ENCODE measurements at regions not wholly inside any gene's neighbourhood (a gene's known extent, or its start where the extent isn't known, plus 50 kb on each side); places are given as distances from the start of the nearest gene placed in this dataset.

- no peak for ATAC-seq
- Histone ChIP-seq H3K4me3 (ENCODE audit: low read length) (no peak overlapping the region), H3K9me3 (ENCODE audit: control insufficient read depth, insufficient read depth, low read length) (no peaks in the 10 kb centered on the region), H3K27me3 (ENCODE audit: control insufficient read depth, insufficient read depth, low read length) (no peaks in the 10 kb centered on the region), H3K4me1 (ENCODE audit: control insufficient read depth, insufficient read depth, low read length) (no peaks in the 10 kb centered on the region), H3K27ac (ENCODE audit: low read length) (no peak overlapping the region), H3K36me3 (ENCODE audit: control insufficient read depth, insufficient read depth, low read length) (no peaks in the 10 kb centered on the region)
- intact Hi-C loops (cut with micrococcal nuclease), result no loop called here
- H3K9me3 Mint-ChIP-seq, result peaks cover 0 to 2% of the 10 kb centered on the region in 2 donors
- no peak for TF ChIP-seq CTCF (IDR thresholded peaks at IDR 0.05)
- no peak overlapping the region for H3K27ac Mint-ChIP-seq
- WGBS (ENCODE audit: insufficient coverage), result 58% methylated on average over 14 of the region's 14 CpGs
- H3K27me3 Mint-ChIP-seq (ENCODE audit: low read depth in 2 of 2), result no peaks in the 10 kb centered on the region
- H3K4me1 Mint-ChIP-seq, result no peaks in the 10 kb centered on the region
- H3K4me3 Mint-ChIP-seq, result no peak overlapping the region
- DNase-seq, result no peak
- H3K36me3 Mint-ChIP-seq, result no peaks in the 10 kb centered on the region
Observed at GRCh38 chr7:98705626-98706025, 88.5 kb downstream of the NPTX2 start.

DNA sequence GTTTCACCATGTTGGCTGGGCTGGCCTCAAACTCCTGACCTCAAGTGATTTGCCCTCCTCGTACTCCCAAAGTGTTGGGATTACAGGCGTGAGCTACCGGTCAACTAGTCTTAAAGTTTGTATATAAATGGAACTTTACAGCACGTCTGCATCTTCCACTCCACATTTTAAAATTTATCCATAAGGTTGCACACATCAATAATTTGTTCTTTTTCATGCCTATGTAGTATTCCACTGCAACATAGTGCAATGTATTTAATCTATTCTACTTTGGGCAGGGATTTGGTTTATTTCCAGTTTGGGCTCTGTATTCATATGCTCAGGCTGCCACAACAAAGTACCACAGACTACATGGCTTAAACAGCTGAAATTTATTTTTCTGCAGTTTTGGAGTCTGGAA, 90.0 kb downstream of the NPTX2 start:
- Mint-ChIP-seq H3K9me3 (peaks cover 0 to 2% of the 10 kb centered on the region in 2 donors), H3K27ac (no peak overlapping the region), H3K27me3 (ENCODE audit: low read depth in 2 of 2) (no peaks in the 10 kb centered on the region), H3K36me3 (no peaks in the 10 kb centered on the region), H3K4me1 (no peaks in the 10 kb centered on the region), H3K4me3 (no peak overlapping the region)
- intact Hi-C loops (cut with micrococcal nuclease), result no loop called here
- no peaks in the 10 kb centered on the region for H3K9me3 ChIP-seq (ENCODE audit: control insufficient read depth, insufficient read depth, low read length)
- no peaks in the 10 kb centered on the region for H3K4me1 ChIP-seq (ENCODE audit: control insufficient read depth, insufficient read depth, low read length)
- 63% methylated on average over 1 of the region's 4 CpGs for WGBS (ENCODE audit: insufficient coverage)
- DNase-seq (no peak), ATAC-seq (no peak)
- no peaks in the 10 kb centered on the region for H3K36me3 ChIP-seq (ENCODE audit: control insufficient read depth, insufficient read depth, low read length)
- H3K27ac ChIP-seq (ENCODE audit: low read length), result no peak overlapping the region
- H3K27me3 ChIP-seq (ENCODE audit: control insufficient read depth, insufficient read depth, low read length), result no peaks in the 10 kb centered on the region
- no peak overlapping the region for H3K4me3 ChIP-seq (ENCODE audit: low read length)
- no peak for TF ChIP-seq CTCF (IDR thresholded peaks at IDR 0.05)

GRCh38 chr7:98711945-98712344, 94.9 kb downstream of the NPTX2 start:
- no peak overlapping the region for H3K27ac ChIP-seq (ENCODE audit: low read length)
- no peak for DNase-seq
- TF ChIP-seq CTCF (IDR thresholded peaks at IDR 0.05), result no peak
- no peaks in the 10 kb centered on the region for H3K27me3 ChIP-seq (ENCODE audit: control insufficient read depth, insufficient read depth, low read length)
- 91% methylated on average over 10 of the region's 10 CpGs for WGBS (ENCODE audit: insufficient coverage)
- peaks cover 0 to 2% of the 10 kb centered on the region in 2 donors for H3K9me3 Mint-ChIP-seq
- intact Hi-C loops (cut with micrococcal nuclease), result no loop called here
- H3K4me1 ChIP-seq (ENCODE audit: control insufficient read depth, insufficient read depth, low read length), result no peaks in the 10 kb centered on the region
- ATAC-seq, result no peak
- no peak overlapping the region for H3K4me3 Mint-ChIP-seq
- H3K4me1 Mint-ChIP-seq, result no peaks in the 10 kb centered on the region
- no peaks in the 10 kb centered on the region for H3K36me3 ChIP-seq (ENCODE audit: control insufficient read depth, insufficient read depth, low read length)
- no peak overlapping the region for H3K4me3 ChIP-seq (ENCODE audit: low read length)
- no peaks in the 10 kb centered on the region for H3K9me3 ChIP-seq (ENCODE audit: control insufficient read depth, insufficient read depth, low read length)
- no peaks in the 10 kb centered on the region for H3K36me3 Mint-ChIP-seq
- H3K27me3 Mint-ChIP-seq (ENCODE audit: low read depth in 2 of 2), result no peaks in the 10 kb centered on the region
- H3K27ac Mint-ChIP-seq, result no peak overlapping the region

DNA sequence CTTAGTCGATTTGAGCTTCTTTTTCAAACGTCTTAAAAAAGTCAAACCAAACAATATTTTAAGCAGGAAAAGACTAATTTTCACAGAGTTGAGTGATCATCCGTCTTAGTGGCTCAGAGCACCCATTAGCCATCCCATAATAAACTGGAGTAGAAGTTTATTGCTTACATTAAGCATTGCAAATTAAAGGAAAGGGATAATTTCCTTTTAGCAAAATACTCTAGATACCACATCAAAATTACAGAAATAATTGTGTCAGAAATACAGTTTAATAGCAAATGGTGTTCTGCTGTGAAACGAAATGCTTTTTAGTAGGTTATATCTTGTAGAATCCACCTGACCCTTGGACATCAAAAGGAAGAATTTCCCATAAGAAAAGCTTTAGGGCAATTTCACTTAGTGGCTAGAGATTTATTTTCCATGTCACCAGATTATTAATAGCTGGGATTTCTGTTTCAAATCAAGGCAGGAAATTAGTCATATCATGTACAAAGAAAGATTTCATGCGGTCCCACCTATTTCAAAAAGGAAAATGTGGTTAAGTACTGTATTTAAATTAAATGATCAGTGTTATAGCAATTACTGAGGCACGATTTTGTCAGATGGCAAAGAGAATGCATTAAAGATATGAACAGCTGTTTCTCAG, 96.2 kb downstream of the NPTX2 start:
- no peak for ATAC-seq
- Histone ChIP-seq H3K4me1 (ENCODE audit: control insufficient read depth, insufficient read depth, low read length) (no peaks in the 10 kb centered on the region), H3K9me3 (ENCODE audit: control insufficient read depth, insufficient read depth, low read length) (no peaks in the 10 kb centered on the region), H3K27ac (ENCODE audit: low read length) (no peak overlapping the region), H3K36me3 (ENCODE audit: control insufficient read depth, insufficient read depth, low read length) (no peaks in the 10 kb centered on the region), H3K27me3 (ENCODE audit: control insufficient read depth, insufficient read depth, low read length) (no peaks in the 10 kb centered on the region), H3K4me3 (ENCODE audit: low read length) (no peak overlapping the region)
- no peak for DNase-seq
- H3K27ac Mint-ChIP-seq, result no peak overlapping the region
- intact Hi-C loops (cut with micrococcal nuclease), result no loop called here
- H3K27me3 Mint-ChIP-seq (ENCODE audit: low read depth in 2 of 2), result no peaks in the 10 kb centered on the region
- H3K9me3 Mint-ChIP-seq, result no peaks in the 10 kb centered on the region
- H3K36me3 Mint-ChIP-seq, result no peaks in the 10 kb centered on the region
- 37% methylated on average over 5 of the region's 6 CpGs for WGBS (ENCODE audit: insufficient coverage)
- no peaks in the 10 kb centered on the region for H3K4me1 Mint-ChIP-seq
- H3K4me3 Mint-ChIP-seq, result no peak overlapping the region
- TF ChIP-seq CTCF (IDR thresholded peaks at IDR 0.05), result no peak
